ENCODE measurements at regions not wholly inside any gene's neighbourhood (a gene's known extent, or its start where the extent isn't known, plus 50 kb on each side); places are given as distances from the start of the nearest gene placed in this dataset.

- TF ChIP-seq, protein P1, sequence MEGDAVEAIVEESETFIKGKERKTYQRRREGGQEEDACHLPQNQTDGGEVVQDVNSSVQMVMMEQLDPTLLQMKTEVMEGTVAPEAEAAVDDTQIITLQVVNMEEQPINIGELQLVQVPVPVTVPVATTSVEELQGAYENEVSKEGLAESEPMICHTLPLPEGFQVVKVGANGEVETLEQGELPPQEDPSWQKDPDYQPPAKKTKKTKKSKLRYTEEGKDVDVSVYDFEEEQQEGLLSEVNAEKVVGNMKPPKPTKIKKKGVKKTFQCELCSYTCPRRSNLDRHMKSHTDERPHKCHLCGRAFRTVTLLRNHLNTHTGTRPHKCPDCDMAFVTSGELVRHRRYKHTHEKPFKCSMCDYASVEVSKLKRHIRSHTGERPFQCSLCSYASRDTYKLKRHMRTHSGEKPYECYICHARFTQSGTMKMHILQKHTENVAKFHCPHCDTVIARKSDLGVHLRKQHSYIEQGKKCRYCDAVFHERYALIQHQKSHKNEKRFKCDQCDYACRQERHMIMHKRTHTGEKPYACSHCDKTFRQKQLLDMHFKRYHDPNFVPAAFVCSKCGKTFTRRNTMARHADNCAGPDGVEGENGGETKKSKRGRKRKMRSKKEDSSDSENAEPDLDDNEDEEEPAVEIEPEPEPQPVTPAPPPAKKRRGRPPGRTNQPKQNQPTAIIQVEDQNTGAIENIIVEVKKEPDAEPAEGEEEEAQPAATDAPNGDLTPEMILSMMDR (IDR thresholded peaks at IDR 0.05): no peak
- TF ChIP-seq POLR2A (IDR thresholded peaks at IDR 0.05): no peak
Observed at GRCh38 chr17:54439816-54440215, 460.8 kb upstream of the TOM1L1 start.

Data from heart left ventricle (tissue), 13 donors.